Esophagus squamous epithelium (tissue), 5 donors: ENCODE measurements at regions not wholly inside any gene's neighbourhood (a gene's known extent, or its start where the extent isn't known, plus 50 kb on each side); places are given as distances from the start of the nearest gene placed in this dataset.

Source experiments
- DNase-seq: peaks from one replicate; lab custom pipeline; 2025; lab: John Stamatoyannopoulos, UW
- H3K27ac ChIP-seq, 4 donors: fragments of 200-600 bp; sonication (generic); one replicate each; pipeline ENCODE4 v1.5.1; 2016 to 2019; ENCODE audit warnings: mild to moderate bottlenecking in 1 of 4
- H3K27me3 ChIP-seq, 4 donors: fragments of 200-600 bp; sonication (generic); 1 replicate in 3 of 4; 2 replicates in 1 of 4; pipeline versions ENCODE4 v1.5.1 to v1.6.0; 2017 to 2021; ENCODE audit warnings: antibody characterized with exemption in 1 of 4
- H3K36me3 ChIP-seq, 3 donors: fragments of 200-600 bp; sonication (generic); one replicate each; pipeline ENCODE4 v1.5.1; 2016 to 2019
- H3K4me1 ChIP-seq, 3 donors: fragments of 200-600 bp; sonication (generic); one replicate each; pipeline ENCODE4 v1.5.1; 2017 to 2019
- H3K4me3 ChIP-seq, 4 donors: fragments of 200-600 bp; sonication (generic); 1 replicate in 3 of 4; 2 replicates in 1 of 4; pipeline ENCODE4 v1.5.1; 2016 to 2019; ENCODE audit warnings: mild to moderate bottlenecking in 2 of 4, moderate library complexity in 1 of 4
- H3K9me3 ChIP-seq, 3 donors: fragments of 200-600 bp; sonication (generic); one replicate each; pipeline ENCODE4 v1.5.1; 2016 to 2019
- POLR2A ChIP-seq, 4 donors: fragments of 450-650 bp; IDR thresholded peaks; one replicate each; pipeline ENCODE4 v1.6.1; 2017; ENCODE audit warnings: antibody characterized with exemption in 4 of 4, mild to moderate bottlenecking in 4 of 4, moderate library complexity in 3 of 4
- WGBS, 2 donors: methylation state at CpG; one replicate each; pipeline ENCODE4 v1.1.5; 2018; 5-methylcytosine and 5-hydroxymethylcytosine counted together
- intact Hi-C: fragments of 100-400 bp; cut with DNase I; formaldehyde crosslinking; loops from one replicate; pipeline ENCODE4 v1.15.0; 2022
- TF ChIP-seq, protein P1 (sequence below), 6 experiments: fragments of 450-650 bp in 4 of 6; fragments of 200-600 bp in 2 of 6; sonication (generic) in 2 of 6; IDR thresholded peaks; one replicate each; pipeline ENCODE4 v1.5.1; 2016 to 2019; ENCODE audit warnings: antibody characterized with exemption in 6 of 6, mild to moderate bottlenecking in 4 of 6, moderate library complexity in 4 of 6
- donor health status: DM: yes; HTN: yes; CAD: no.

DNA sequence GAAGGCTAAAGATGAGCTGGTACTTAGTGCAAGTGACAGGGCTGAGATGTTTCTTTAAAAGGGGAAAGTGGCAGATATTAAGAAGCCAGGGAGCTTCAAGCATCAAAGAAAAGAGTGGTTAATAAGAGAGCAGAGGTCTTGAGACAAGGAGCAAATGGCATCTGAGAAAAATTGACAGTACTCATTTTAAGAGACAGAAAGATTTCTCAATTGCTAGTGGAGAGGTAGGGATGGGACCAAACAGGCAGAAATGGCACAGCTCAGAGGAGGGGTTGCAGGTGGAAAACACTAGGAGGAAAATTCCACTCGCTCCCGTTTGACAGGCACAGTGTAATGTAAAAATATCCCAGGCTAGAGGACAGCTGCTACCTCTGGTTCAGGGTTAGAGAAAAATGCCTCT, 593.4 kb upstream of the LRATD1 start:
- Histone ChIP-seq H3K36me3 (no peaks in the 10 kb centered on the region), H3K27ac (no peak overlapping the region), H3K4me3 (no peak overlapping the region), H3K9me3 (no peaks in the 10 kb centered on the region), H3K27me3 (no peaks in the 10 kb centered on the region), H3K4me1 (no peaks in the 10 kb centered on the region)
- no peak for DNase-seq
- 46 to 59% methylated on average over 2 of the region's 2 CpGs for WGBS, 2 donors
- no peak for TF ChIP-seq POLR2A (IDR thresholded peaks at IDR 0.05)
- TF ChIP-seq, protein P1, sequence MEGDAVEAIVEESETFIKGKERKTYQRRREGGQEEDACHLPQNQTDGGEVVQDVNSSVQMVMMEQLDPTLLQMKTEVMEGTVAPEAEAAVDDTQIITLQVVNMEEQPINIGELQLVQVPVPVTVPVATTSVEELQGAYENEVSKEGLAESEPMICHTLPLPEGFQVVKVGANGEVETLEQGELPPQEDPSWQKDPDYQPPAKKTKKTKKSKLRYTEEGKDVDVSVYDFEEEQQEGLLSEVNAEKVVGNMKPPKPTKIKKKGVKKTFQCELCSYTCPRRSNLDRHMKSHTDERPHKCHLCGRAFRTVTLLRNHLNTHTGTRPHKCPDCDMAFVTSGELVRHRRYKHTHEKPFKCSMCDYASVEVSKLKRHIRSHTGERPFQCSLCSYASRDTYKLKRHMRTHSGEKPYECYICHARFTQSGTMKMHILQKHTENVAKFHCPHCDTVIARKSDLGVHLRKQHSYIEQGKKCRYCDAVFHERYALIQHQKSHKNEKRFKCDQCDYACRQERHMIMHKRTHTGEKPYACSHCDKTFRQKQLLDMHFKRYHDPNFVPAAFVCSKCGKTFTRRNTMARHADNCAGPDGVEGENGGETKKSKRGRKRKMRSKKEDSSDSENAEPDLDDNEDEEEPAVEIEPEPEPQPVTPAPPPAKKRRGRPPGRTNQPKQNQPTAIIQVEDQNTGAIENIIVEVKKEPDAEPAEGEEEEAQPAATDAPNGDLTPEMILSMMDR (IDR thresholded peaks at IDR 0.05), result no peak
- intact Hi-C loops, result no loop called here

DNA sequence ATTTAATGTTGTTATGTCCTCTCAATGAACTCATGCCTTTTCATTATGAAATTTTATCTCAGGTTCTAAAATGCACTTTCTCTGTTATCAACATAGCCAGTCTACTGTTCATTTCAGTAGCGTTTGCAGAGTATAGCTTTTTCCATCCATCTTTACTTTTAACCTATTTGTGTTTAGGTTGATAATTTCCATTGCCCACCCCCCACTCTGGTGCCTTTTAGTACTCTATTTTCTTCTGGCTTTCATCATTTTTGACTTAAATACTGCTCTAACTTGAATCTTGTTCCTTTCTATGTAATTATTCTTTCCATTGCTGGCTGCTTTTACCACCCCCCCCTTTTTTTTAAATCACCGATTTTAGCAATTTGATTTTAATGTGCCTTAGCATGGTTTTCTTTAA, 585.0 kb upstream of the LRATD1 start:
- Histone ChIP-seq H3K9me3 (no peaks in the 10 kb centered on the region), H3K27me3 (no peaks in the 10 kb centered on the region), H3K27ac (no peak overlapping the region), H3K4me3 (no peak overlapping the region), H3K36me3 (no peaks in the 10 kb centered on the region), H3K4me1 (no peaks in the 10 kb centered on the region)
- TF ChIP-seq, protein P1 (IDR thresholded peaks at IDR 0.05), result no peak
- TF ChIP-seq POLR2A (IDR thresholded peaks at IDR 0.05), result no peak
- 86 to 90% methylated on average over 2 of the region's 2 CpGs for WGBS, 2 donors
- intact Hi-C loops, result no loop called here
- no peak for DNase-seq

DNA sequence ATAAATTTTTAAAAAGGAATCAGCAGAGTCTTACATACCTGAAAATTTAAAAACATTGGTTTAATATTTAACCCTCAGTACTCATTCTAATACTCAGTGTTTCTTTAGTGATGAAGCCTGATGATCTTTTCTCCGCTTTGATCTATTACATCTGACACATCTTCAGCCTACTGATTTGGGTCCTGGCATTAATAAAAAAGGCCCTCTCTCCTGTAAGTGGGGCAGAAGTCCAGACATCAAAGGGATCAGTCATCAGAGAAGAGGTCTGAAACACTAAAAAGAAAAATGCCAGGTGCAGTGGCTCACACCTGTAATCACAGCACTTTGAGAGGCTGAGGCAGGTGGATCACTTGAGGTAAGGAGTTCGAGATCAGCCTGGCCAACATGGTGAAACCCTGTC, 581.1 kb upstream of the LRATD1 start:
- 47 to 79% methylated on average over 2 of the region's 2 CpGs for WGBS, 2 donors
- Histone ChIP-seq H3K4me1 (no peaks in the 10 kb centered on the region), H3K4me3 (no peak overlapping the region), H3K9me3 (no peaks in the 10 kb centered on the region), H3K36me3 (no peaks in the 10 kb centered on the region), H3K27me3 (no peaks in the 10 kb centered on the region), H3K27ac (no peak overlapping the region)
- TF ChIP-seq, protein P1 (IDR thresholded peaks at IDR 0.05), result no peak
- no peak for TF ChIP-seq POLR2A (IDR thresholded peaks at IDR 0.05)
- intact Hi-C loops, result no loop called here
- no peak for DNase-seq

DNA sequence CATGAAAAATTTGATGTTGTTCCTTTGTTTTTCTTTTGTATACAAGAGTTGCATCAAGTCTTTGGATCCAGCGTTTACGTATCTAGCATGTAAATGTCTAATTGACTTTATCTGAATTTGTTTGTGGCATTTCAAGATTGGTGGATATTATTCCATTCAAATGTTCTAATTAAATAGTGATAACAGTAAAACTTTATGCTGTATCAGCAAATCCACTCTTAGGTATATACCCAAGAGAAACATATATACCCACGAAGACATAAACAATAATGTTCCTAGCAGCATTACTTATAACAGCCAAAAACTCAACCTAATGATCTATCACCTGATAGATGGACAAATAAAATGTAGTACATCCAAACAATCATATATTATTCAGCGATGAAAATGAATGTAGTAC, 579.4 kb upstream of the LRATD1 start:
- no peak overlapping the region for H3K4me3 ChIP-seq
- TF ChIP-seq POLR2A (IDR thresholded peaks at IDR 0.05), result no peak
- TF ChIP-seq, protein P1 (IDR thresholded peaks at IDR 0.05), result no peak
- H3K36me3 ChIP-seq, result no peaks in the 10 kb centered on the region
- no peak overlapping the region for H3K27ac ChIP-seq
- H3K4me1 ChIP-seq, result no peaks in the 10 kb centered on the region
- H3K27me3 ChIP-seq, result no peaks in the 10 kb centered on the region
- DNase-seq, result no peak
- intact Hi-C loops, result no loop called here
- whole genome bisulfite sequencing, 2 donors, result 76 to 82% methylated on average over 4 of the region's 4 CpGs
- no peaks in the 10 kb centered on the region for H3K9me3 ChIP-seq

DNA sequence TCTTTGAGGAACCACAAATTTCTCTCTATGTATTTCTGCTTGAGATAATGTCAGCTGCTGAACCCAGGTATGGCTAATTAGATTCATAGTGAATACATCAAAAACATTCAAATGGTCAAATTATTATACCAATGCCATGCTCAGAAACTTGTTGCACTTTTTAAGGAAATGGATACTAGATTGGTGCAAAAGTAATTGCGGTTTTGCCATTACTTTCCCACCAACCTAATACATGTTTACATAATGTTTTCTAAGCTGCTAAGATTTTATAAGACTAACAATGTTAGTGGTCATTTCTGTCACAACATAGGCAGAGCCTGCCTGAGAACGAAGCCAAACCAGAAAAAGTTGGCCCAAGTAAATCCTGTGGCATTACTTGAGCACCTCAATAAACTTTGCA, 568.2 kb upstream of the LRATD1 start:
- H3K27me3 ChIP-seq, result no peaks in the 10 kb centered on the region
- 66 to 86% methylated on average over 2 of the region's 2 CpGs for WGBS, 2 donors
- H3K27ac ChIP-seq, result no peak overlapping the region
- H3K4me1 ChIP-seq, result no peaks in the 10 kb centered on the region
- no peaks in the 10 kb centered on the region for H3K36me3 ChIP-seq
- H3K4me3 ChIP-seq, result no peak overlapping the region
- TF ChIP-seq, protein P1 (IDR thresholded peaks at IDR 0.05), result no peak
- no peak for TF ChIP-seq POLR2A (IDR thresholded peaks at IDR 0.05)
- no peak for DNase-seq
- intact Hi-C loops, result no loop called here
- H3K9me3 ChIP-seq, result no peaks in the 10 kb centered on the region
